Fibroblast of lung (primary cell): ENCODE measurements at regions not wholly inside any gene's neighbourhood (a gene's known extent, or its start where the extent isn't known, plus 50 kb on each side); places are given as distances from the start of the nearest gene placed in this dataset.

ENCODE experiments used
- DNase-seq, 2 donors: peaks; one replicate each; pipeline versions ENCODE4 v3.0.0 to v3.0.0-alpha.2; 2010; ENCODE audit warnings: low read depth in 2 of 2
- H2AFZ ChIP-seq: 2 replicates; pipeline ENCODE4 v1.5.1; 2012; ENCODE audit warnings: low read length, control low read depth, inconsistent platforms
- H3K27ac ChIP-seq: 2 replicates; pipeline ENCODE4 v1.5.1; 2011; ENCODE audit warnings: low read length, control low read depth; ENCODE audit not compliant: insufficient read depth
- H3K27me3 ChIP-seq: 2 replicates; pipeline ENCODE4 v1.5.1; 2011; ENCODE audit warnings: mild to moderate bottlenecking, low read length; ENCODE audit not compliant: control insufficient read depth, insufficient read depth
- H3K36me3 ChIP-seq: 2 replicates; pipeline ENCODE4 v1.5.1; 2011; ENCODE audit warnings: low read length; ENCODE audit not compliant: control insufficient read depth, insufficient read depth
- H3K4me1 ChIP-seq: 2 replicates; pipeline ENCODE4 v1.5.1; 2011; ENCODE audit warnings: low read length; ENCODE audit not compliant: control insufficient read depth, insufficient read depth; ENCODE audit errors: extremely low read depth
- H3K4me2 ChIP-seq: 2 replicates; pipeline ENCODE4 v1.5.1; 2011; ENCODE audit warnings: low read length, control low read depth; ENCODE audit not compliant: insufficient read depth; ENCODE audit errors: extremely low read depth
- H3K4me3 ChIP-seq, 4 experiments: fragments of 200-600 bp in 1 of 4; sonication (generic) in 1 of 4; replicated peaks in 1 of 4; 2 replicates each; pipeline ENCODE4 v1.5.1; 2011 to 2016; ENCODE audit warnings: low read length in 4 of 4, low read depth in 3 of 4, mild to moderate bottlenecking in 3 of 4, control low read depth in 2 of 4, inconsistent platforms in 1 of 4, mixed read lengths in 1 of 4; ENCODE audit not compliant: insufficient read depth in 1 of 4; ENCODE audit errors: control extremely low read depth in 1 of 4
- H3K79me2 ChIP-seq: 2 replicates; pipeline ENCODE4 v1.5.1; 2012; ENCODE audit warnings: mild to moderate bottlenecking, low read length, inconsistent platforms; ENCODE audit not compliant: control insufficient read depth, insufficient read depth
- H3K9ac ChIP-seq: 2 replicates; pipeline ENCODE4 v1.5.1; 2011; ENCODE audit warnings: mild to moderate bottlenecking, low read length, control low read depth; ENCODE audit not compliant: insufficient read depth
- H3K9me3 ChIP-seq: 2 replicates; pipeline ENCODE4 v1.5.1; 2012; ENCODE audit warnings: low read depth, low read length; ENCODE audit not compliant: control insufficient read depth, insufficient read depth
- H4K20me1 ChIP-seq: 2 replicates; pipeline ENCODE4 v1.5.1; 2011; ENCODE audit warnings: low read length; ENCODE audit not compliant: control insufficient read depth, insufficient read depth; ENCODE audit errors: extremely low read depth
- EZH2 ChIP-seq: IDR thresholded peaks from 2 replicates; pipeline ENCODE4 v1.5.1; 2012; ENCODE audit warnings: low read length, control low read depth, mild to moderate bottlenecking; ENCODE audit errors: missing control alignments
- TF ChIP-seq, protein P1 (sequence below), 2 donors: IDR thresholded peaks in 1 of 2; conservative IDR thresholded peaks in 1 of 2; 1 replicate in 1 of 2; 2 replicates in 1 of 2; pipeline ENCODE4 v1.5.1; 2011 to 2012; ENCODE audit warnings: low read length in 2 of 2, control low read depth in 1 of 2, inconsistent platforms in 1 of 2, low read depth in 1 of 2, mild to moderate bottlenecking in 1 of 2

DNA sequence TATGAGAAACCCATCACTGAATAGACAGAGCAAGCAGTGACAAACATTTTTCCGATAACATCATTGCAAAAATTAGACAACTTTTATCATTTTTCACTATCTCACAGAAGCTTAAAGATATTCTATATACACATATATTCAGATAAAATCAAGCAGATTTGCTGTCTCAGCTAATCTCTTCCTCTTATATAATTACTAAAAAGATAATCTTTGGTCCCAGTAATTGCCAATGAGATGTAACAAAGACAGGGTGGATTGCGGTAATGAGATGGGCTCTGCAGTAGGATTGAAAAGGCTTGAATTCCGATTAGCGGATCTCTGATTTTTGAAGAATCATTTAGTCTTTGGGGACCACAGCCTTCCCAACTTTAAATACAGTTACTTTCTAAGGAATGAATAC, 63.5 kb downstream of the SYT4 start:
- Histone ChIP-seq H3K36me3 (no peaks in the 10 kb centered on the region), H3K4me3 (no peak overlapping the region), H3K27ac (no peak overlapping the region), H3K27me3 (no peaks in the 10 kb centered on the region), H3K4me2 (no peak overlapping the region), H3K9ac (no peak overlapping the region), H4K20me1 (no peaks in the 10 kb centered on the region), H3K9me3 (no peaks in the 10 kb centered on the region), H3K79me2 (no peaks in the 10 kb centered on the region), H3K4me1 (no peaks in the 10 kb centered on the region), H2AFZ (no peak overlapping the region)
- TF ChIP-seq EZH2 = no peak
- TF ChIP-seq, protein P1, sequence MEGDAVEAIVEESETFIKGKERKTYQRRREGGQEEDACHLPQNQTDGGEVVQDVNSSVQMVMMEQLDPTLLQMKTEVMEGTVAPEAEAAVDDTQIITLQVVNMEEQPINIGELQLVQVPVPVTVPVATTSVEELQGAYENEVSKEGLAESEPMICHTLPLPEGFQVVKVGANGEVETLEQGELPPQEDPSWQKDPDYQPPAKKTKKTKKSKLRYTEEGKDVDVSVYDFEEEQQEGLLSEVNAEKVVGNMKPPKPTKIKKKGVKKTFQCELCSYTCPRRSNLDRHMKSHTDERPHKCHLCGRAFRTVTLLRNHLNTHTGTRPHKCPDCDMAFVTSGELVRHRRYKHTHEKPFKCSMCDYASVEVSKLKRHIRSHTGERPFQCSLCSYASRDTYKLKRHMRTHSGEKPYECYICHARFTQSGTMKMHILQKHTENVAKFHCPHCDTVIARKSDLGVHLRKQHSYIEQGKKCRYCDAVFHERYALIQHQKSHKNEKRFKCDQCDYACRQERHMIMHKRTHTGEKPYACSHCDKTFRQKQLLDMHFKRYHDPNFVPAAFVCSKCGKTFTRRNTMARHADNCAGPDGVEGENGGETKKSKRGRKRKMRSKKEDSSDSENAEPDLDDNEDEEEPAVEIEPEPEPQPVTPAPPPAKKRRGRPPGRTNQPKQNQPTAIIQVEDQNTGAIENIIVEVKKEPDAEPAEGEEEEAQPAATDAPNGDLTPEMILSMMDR (conservative IDR thresholded peaks at IDR 0.05 in 1 of 2, IDR thresholded peaks at IDR 0.05 in 1 of 2; ENCODE audit: low read depth in 1 of 2, low read length in 2 of 2) = no peak
- DNase-seq = no peak

DNA sequence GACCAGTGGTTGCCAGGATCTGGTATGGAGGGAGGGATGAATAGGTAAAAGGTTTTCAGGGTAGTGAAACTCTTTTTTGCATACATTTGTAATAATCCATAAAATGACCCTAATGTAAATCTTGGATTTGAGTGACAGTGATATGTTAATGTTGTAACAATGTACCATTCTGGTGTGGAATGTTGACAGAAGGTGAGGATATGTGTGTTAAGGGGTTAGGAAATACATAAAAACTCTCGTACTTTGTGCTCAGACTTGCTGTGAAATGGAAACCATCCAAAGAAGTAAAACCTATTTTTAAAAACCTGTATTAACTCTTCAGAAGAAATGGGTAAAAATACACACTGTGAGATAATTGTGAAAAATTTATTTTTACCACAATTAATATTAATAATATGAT, 66.2 kb downstream of the SYT4 start:
- no peaks in the 10 kb centered on the region for H3K4me1 ChIP-seq
- H3K79me2 ChIP-seq = no peaks in the 10 kb centered on the region
- H2AFZ ChIP-seq = no peak overlapping the region
- H3K27me3 ChIP-seq = no peaks in the 10 kb centered on the region
- H3K27ac ChIP-seq = no peak overlapping the region
- DNase-seq = no peak
- no peak overlapping the region for H3K4me3 ChIP-seq
- no peaks in the 10 kb centered on the region for H3K9me3 ChIP-seq
- H4K20me1 ChIP-seq = no peaks in the 10 kb centered on the region
- TF ChIP-seq, protein P1 (conservative IDR thresholded peaks at IDR 0.05 in 1 of 2, IDR thresholded peaks at IDR 0.05 in 1 of 2; ENCODE audit: low read depth in 1 of 2, low read length in 2 of 2) = no peak
- TF ChIP-seq EZH2 = no peak
- H3K36me3 ChIP-seq = no peaks in the 10 kb centered on the region
- no peak overlapping the region for H3K4me2 ChIP-seq
- H3K9ac ChIP-seq = no peak overlapping the region

DNA sequence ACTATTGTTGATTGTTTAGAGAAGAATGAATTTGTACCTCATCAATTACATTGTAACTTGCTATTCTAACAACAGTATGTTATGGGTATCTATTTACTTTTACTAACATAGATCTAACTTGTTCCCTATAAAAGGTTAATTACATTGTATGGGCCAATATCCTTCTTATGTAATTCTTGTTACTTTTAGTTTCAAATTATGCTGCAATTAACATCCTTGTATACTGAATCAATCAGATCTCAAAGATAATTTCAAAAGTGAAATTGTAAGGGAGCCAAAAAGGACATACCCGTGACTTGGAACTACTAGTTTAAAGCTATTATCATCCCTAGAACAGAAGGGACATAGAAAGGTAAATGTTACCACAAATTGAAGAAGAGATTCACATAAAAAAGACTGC, 79.9 kb upstream of the RIT2 start:
- H4K20me1 ChIP-seq = no peaks in the 10 kb centered on the region
- TF ChIP-seq EZH2 = no peak
- TF ChIP-seq, protein P1 (conservative IDR thresholded peaks at IDR 0.05 in 1 of 2, IDR thresholded peaks at IDR 0.05 in 1 of 2; ENCODE audit: low read depth in 1 of 2, low read length in 2 of 2) = no peak

More for the DNA sequence above, 79.9 kb upstream of the RIT2 start:
- no peak overlapping the region for H3K9ac ChIP-seq
- no peaks in the 10 kb centered on the region for H3K27me3 ChIP-seq
- no peak overlapping the region for H3K27ac ChIP-seq
- no peaks in the 10 kb centered on the region for H3K4me1 ChIP-seq
- no peak overlapping the region for H3K4me3 ChIP-seq
- H3K79me2 ChIP-seq = no peaks in the 10 kb centered on the region
- no peaks in the 10 kb centered on the region for H3K36me3 ChIP-seq
- H3K4me2 ChIP-seq = no peak overlapping the region
- H2AFZ ChIP-seq = no peak overlapping the region
- DNase-seq = no peak
- H3K9me3 ChIP-seq = no peaks in the 10 kb centered on the region
